Astrocyte of the spinal cord (primary cell): ENCODE measurements at regions not wholly inside any gene's neighbourhood (a gene's known extent, or its start where the extent isn't known, plus 50 kb on each side); places are given as distances from the start of the nearest gene placed in this dataset.
"Not testable (repeated sequence)": the region's sequence is repeated elsewhere in the genome, so short reads cannot be mapped to it uniquely, and the experiment has no call there.

Source experiments
- DNase-seq: peaks from one replicate; pipeline ENCODE4 v3.0.0; 2011; ENCODE audit warnings: low read depth, low spot score
- H3K4me3 ChIP-seq: 2 replicates; pipeline ENCODE4 v1.5.1; 2011; ENCODE audit warnings: low read depth, mild to moderate bottlenecking, low read length, moderate library complexity
- CTCF ChIP-seq: IDR thresholded peaks from 2 replicates; pipeline ENCODE4 v1.5.1; 2012; ENCODE audit warnings: low read depth, mild to moderate bottlenecking, low read length, inconsistent platforms
- in situ Hi-C: cut with HindIII; loops from 2 replicates; pipeline ENCODE4 v1.10.0; 2017; ENCODE audit warnings: low sequenced_read_pairs

- H3K4me3 ChIP-seq: no peak overlapping the region
- DNase-seq: no peak
- peak; percentile 40 for TF ChIP-seq CTCF
- in situ Hi-C loops: no loop called here
Measured at GRCh38 chrX:96183843-96184242, 500.8 kb upstream of the DIAPH2 start.

DNA sequence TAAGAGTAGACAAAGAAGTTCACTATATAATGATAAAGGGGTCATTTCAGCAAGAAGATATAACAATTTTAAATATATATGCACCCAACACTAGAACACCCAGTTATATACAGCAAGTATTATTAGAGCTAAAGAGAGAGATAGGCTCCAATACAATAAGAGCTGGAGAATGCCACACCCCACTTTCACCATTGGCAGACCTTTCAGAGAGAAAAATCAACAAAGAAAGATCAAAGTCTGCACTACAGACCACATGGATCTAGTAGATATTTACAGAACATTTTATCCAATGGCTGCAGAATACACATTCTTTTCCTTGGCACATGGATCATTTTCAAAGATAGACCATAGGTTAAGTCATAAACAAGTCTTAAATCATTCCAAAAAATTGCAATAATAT lies 479.7 kb upstream of the DIAPH2 start:
- no peak for DNase-seq
- no peak for TF ChIP-seq CTCF
- in situ Hi-C loops: no loop called here
- no peak overlapping the region for H3K4me3 ChIP-seq

DNA sequence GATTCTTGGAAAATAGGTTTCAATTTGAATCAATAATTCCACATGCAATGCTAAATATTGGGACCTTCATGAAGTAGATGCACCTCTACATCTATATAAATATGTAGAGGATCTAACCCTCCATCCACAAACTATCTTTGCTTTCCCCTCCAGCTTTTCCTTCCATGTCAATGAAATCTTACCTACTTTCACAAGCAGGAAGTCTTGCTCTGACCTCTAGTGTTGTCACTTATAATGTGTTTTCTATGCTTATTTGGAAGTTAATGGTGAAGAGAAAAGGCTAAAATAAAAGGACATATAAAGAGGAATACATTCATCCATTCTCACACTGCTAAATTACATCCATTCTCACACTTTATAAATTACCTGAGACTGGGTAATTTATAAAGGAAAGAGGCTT lies 472.7 kb upstream of the DIAPH2 start:
- no peak overlapping the region for H3K4me3 ChIP-seq
- in situ Hi-C loops: no loop called here
- DNase-seq: no peak
- no peak for TF ChIP-seq CTCF

GRCh38 chrX:96214681-96215080 lies 470.0 kb upstream of the DIAPH2 start:
- in situ Hi-C loops, H3K4me3 ChIP-seq, DNase-seq: not testable (repeated sequence)

DNA sequence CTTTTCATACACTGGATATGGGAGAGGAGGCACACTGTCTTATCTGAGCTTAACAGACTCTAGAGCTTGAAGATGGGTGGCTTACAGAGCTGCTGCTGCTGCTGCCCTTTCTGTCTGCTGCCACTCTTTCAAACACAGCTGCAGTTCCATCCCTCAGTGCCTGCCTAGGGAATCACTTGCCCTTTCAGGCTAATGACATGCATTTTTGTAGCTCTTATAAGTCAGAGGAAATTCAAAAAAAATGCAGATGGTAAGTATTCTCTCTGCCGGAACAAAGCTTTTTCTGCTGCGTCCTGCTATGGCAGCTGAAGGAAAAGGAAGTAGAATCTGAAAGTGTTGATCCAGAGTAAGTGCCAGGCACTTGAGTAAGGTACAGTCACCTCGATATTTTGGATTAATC lies 460.4 kb upstream of the DIAPH2 start:
- DNase-seq: no peak
- H3K4me3 ChIP-seq: no peak overlapping the region
- in situ Hi-C loops: no loop called here
- TF ChIP-seq CTCF: no peak

- TF ChIP-seq CTCF: no peak
Measured at GRCh38 chrX:96244955-96245354, 439.7 kb upstream of the DIAPH2 start.

DNA sequence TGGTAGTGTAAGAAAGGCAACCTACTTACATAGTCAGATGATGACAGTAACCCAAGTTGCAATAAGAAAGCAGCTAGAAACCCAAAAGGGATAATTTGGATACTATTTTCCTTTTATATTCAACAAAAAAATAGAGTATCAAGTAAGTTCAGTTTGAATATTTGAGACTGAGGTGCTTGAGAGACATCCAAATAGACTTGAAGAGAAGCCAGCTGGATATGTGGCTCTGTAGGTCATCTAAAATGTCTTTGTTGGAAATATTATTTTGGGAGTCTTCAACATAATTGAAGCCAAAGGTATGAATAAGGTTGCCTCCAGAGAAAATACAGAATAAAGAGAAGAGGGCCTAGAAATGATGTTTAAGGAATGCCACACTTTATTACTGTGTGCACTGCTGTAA lies 438.2 kb upstream of the DIAPH2 start:
- H3K4me3 ChIP-seq: no peak overlapping the region
- DNase-seq: no peak
- in situ Hi-C loops: no loop called here
- no peak for TF ChIP-seq CTCF

More at GRCh38 chrX:96244955-96245354, 439.7 kb upstream of the DIAPH2 start:
- in situ Hi-C loops: no loop called here
- no peak for DNase-seq
- H3K4me3 ChIP-seq: no peak overlapping the region
